Activated CD4-positive, alpha-beta T cell treated with anti-CD3 and anti-CD28 coated beads, Interleukin-2, amount 10 ng/mL, durations not matched to agents 7 days and 5 days (primary cell): ENCODE measurements at regions not wholly inside any gene's neighbourhood (a gene's known extent, or its start where the extent isn't known, plus 50 kb on each side); places are given as distances from the start of the nearest gene placed in this dataset.

ENCODE experiments used
- CTCF ChIA-PET: fragments of 350-600 bp; sonication (Branson Sonifier 250); formaldehyde crosslinking; loops from one replicate; lab custom pipeline; 2021; ENCODE audit warnings: antibody characterized with exemption; lab: Charles Lee
- POLR2A ChIA-PET: fragments of 350-600 bp; sonication (Branson Sonifier 250); formaldehyde crosslinking; loops from one replicate; lab custom pipeline; 2021; ENCODE audit warnings: antibody characterized with exemption; lab: Charles Lee
- DNase-seq: peaks from one replicate; pipeline ENCODE4 v3.0.0-alpha.2; 2020
- H3K27ac Mint-ChIP-seq: one replicate; pipeline ENCODE4 v1.8.0; 2021; ENCODE audit warnings: mild to moderate bottlenecking, moderate library complexity, mixed read lengths
- H3K27me3 Mint-ChIP-seq: one replicate; pipeline ENCODE4 v1.8.0; 2021; ENCODE audit warnings: mixed read lengths
- H3K36me3 Mint-ChIP-seq: one replicate; pipeline ENCODE4 v1.8.0; 2021; ENCODE audit warnings: low read depth, mixed read lengths
- H3K4me1 Mint-ChIP-seq: one replicate; pipeline ENCODE4 v1.8.0; 2021; ENCODE audit warnings: mixed read lengths
- H3K4me3 Mint-ChIP-seq: one replicate; pipeline ENCODE4 v1.8.0; 2021; ENCODE audit warnings: mild to moderate bottlenecking, moderate library complexity, mixed read lengths
- H3K9me3 Mint-ChIP-seq: one replicate; pipeline ENCODE4 v1.8.0; 2021; ENCODE audit warnings: mixed read lengths

DNA sequence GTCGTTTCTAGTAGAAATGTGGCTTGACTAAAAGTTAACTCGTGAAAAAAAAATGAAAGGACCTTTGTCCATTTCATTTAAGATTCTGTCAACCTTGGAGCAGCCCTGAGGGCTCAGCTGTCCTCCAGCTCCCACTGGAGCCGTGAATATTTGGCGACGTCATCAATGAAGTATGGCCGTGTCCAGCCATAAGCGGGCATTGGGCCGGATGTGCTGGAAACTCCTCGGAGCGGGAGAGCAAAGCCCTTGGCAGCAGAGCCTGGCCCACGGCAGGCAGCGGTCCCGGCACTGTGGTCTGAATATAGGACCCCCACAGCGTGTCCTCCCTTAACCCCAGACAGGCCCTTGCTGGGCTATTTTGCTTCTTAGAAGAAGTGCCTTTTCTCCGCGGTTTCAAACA, 50.0 kb downstream of the JAKMIP3 start:
- no peak for DNase-seq
- no peaks in the 10 kb centered on the region for H3K36me3 Mint-ChIP-seq
- ChIA-PET CTCF (no interaction called here), POLR2A (no interaction called here)
- H3K9me3 Mint-ChIP-seq = no peaks in the 10 kb centered on the region
- H3K4me1 Mint-ChIP-seq = no peaks in the 10 kb centered on the region
- no peak overlapping the region for H3K27ac Mint-ChIP-seq
- H3K27me3 Mint-ChIP-seq = no peaks in the 10 kb centered on the region
- H3K4me3 Mint-ChIP-seq = no peak overlapping the region

DNA sequence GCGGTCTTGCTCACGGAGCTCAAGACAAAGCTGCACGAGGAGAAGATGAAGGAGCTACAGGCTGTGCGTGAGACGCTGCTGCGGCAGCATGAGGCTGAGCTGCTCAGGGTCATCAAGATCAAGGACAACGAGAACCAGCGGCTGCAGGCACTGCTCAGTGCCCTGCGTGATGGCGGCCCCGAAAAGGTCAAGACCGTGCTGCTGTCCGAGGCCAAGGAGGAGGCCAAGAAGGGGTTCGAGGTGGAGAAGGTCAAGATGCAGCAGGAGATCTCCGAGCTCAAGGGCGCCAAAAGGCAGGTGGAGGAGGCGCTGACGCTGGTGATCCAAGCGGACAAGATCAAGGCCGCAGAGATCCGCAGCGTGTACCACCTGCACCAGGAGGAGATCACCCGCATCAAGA, 51.4 kb downstream of the JAKMIP3 start:
- Mint-ChIP-seq H3K4me3 (no peak overlapping the region), H3K36me3 (no peaks in the 10 kb centered on the region), H3K27me3 (no peaks in the 10 kb centered on the region), H3K27ac (no peak overlapping the region), H3K9me3 (no peaks in the 10 kb centered on the region), H3K4me1 (no peaks in the 10 kb centered on the region)
- ChIA-PET POLR2A (no interaction called here), CTCF (no interaction called here)
- no peak for DNase-seq

DNA sequence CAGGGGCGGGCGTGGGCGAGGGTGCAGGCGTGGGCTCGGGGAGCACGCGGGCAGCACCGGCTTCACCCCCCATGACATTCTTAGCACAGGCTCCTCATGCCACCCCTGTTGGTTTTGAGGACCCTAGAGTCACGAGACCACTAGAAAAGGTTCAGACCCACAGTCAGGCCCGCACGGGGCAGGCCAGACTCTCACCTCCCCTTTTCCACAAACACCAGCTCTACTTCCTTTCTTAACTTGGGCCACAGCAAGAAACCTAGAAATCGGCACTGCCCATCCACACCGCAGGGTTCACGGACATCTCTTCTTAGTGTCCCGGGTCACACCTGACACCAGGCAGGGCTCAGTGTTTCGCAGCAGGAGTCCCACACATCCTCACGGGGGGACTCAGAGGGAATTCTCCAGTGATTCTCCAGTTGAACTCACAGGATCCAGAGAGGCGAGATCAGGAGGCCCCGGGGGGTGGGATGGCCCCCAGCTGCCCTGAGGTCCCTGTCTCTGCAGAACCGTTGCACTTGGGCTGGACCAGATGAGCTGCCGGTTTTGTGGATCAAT, 52.0 kb downstream of the JAKMIP3 start:
- no peak for DNase-seq
- Mint-ChIP-seq H3K4me1 (no peaks in the 10 kb centered on the region), H3K36me3 (no peaks in the 10 kb centered on the region), H3K4me3 (no peak overlapping the region), H3K27ac (no peak overlapping the region), H3K9me3 (no peaks in the 10 kb centered on the region), H3K27me3 (no peaks in the 10 kb centered on the region)
- ChIA-PET CTCF (no interaction called here), POLR2A (no interaction called here)

DNA sequence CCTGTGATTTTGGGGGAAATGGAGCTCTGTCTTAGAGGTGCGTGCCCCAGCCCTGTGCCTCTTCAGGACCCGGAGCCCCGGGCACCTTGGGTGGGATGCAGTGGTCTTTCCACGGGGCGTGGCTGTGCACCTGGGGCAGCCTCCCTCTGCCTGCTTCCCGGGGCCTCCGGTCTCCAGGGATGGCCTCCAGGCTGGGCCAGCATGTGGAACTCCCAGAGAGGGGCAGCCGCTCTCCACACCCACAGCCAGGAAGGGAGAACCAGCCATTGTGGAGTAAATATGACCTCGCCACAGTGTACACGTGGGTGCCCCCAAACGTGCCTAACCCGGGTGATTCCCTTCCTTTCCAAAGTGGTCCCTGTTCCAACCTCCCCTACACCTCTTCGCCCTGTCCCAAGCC, 52.6 kb downstream of the JAKMIP3 start:
- Mint-ChIP-seq H3K27ac (no peak overlapping the region), H3K4me3 (no peak overlapping the region), H3K4me1 (no peaks in the 10 kb centered on the region), H3K9me3 (no peaks in the 10 kb centered on the region), H3K27me3 (no peaks in the 10 kb centered on the region), H3K36me3 (no peaks in the 10 kb centered on the region)
- no peak for DNase-seq
- ChIA-PET POLR2A (no interaction called here), CTCF (no interaction called here)

- no peaks in the 10 kb centered on the region for H3K36me3 Mint-ChIP-seq
- CTCF ChIA-PET = interaction anchor here (1.6 kb wide), 1 partner anchor 15 kb away, joined by 4 read pairs; no protein-coding TSS in a partner anchor
- POLR2A ChIA-PET = no interaction called here
- H3K9me3 Mint-ChIP-seq = no peaks in the 10 kb centered on the region
- H3K4me1 Mint-ChIP-seq = no peaks in the 10 kb centered on the region
- H3K4me3 Mint-ChIP-seq = no peak overlapping the region
- no peaks in the 10 kb centered on the region for H3K27me3 Mint-ChIP-seq
- no peak overlapping the region for H3K27ac Mint-ChIP-seq
- DNase-seq = no peak
Measured at GRCh38 chr10:132120200-132120599, 54.5 kb downstream of the JAKMIP3 start.

- POLR2A ChIA-PET = no interaction called here
- DNase-seq = no peak
- CTCF ChIA-PET = interaction anchor here (0.6 to 1.6 kb wide), 2 partner anchors 16 to 287 kb away, joined by 3 to 4 read pairs; no protein-coding TSS in a partner anchor
Measured at GRCh38 chr10:132120734-132121510, 55.2 kb downstream of the JAKMIP3 start.

DNA sequence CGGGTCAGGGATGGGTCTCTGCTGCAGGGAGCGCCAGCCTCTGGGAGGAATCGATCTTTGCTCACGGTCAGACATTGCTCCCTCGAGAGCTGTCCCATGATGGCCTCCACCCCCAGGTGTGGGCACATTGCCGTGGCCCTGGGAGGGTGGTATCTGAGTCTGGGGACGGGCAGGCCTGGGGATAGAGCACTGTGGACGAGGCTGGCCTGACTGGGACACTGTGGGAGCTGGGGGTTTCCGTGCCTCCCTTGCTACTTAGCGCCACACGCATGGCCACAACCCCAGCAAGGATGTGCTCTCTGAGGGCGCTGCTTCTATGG, 55.7 kb downstream of the JAKMIP3 start:
- ChIA-PET POLR2A (no interaction called here), CTCF (interaction anchor here (0.6 to 1.6 kb wide), 2 partner anchors 17 to 288 kb away, joined by 3 to 4 read pairs; no protein-coding TSS in a partner anchor)
- Mint-ChIP-seq H3K27ac (no peak overlapping the region), H3K4me3 (no peak overlapping the region), H3K4me1 (no peaks in the 10 kb centered on the region), H3K9me3 (no peaks in the 10 kb centered on the region), H3K36me3 (no peaks in the 10 kb centered on the region), H3K27me3 (peaks cover 2% of the 10 kb centered on the region)
- DNase-seq = no peak

More at GRCh38 chr10:132120734-132121510, 55.2 kb downstream of the JAKMIP3 start:
- Mint-ChIP-seq H3K27ac (no peak overlapping the region), H3K4me3 (no peak overlapping the region), H3K36me3 (no peaks in the 10 kb centered on the region), H3K27me3 (peaks cover 1% of the 10 kb centered on the region), H3K9me3 (no peaks in the 10 kb centered on the region), H3K4me1 (no peaks in the 10 kb centered on the region)

DNA sequence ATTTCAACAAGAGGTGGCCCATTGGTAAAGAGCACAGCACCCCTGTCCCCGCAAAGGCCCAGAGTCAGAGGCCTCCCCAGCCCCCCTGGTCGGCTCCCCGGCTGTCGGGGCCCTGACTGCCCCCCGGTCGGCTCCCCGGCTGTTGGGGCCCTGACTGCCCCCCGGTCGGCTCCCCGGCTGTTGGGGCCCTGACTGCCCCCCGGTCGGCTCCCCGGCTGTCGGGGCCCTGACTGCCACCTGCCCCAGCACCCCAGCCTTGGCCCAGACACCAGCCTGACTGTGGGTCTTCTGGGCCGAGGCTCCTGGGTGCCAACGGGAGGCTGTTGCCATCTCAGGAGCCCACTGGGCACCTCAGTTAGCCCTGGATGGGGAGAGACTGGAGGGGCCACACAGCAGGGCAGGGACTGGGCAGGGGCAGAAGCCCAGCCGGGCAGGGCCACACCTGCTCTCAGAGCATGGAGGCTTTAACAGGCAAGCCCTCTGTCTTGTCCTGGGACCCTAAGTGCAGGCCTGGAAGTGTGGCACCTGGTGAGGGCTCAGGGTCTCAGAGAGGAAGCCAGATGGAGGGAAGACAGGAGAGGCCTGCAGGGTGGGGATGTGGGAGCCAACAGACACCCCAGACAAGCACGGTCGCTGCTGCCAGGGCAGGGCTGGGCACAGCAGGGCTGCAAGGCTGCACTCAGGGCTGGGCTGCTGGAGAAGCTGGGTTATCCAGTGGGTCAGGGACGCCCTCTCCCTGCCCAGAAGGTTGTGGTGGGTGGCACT, 56.5 kb downstream of the JAKMIP3 start:
- Mint-ChIP-seq H3K4me1 (no peaks in the 10 kb centered on the region), H3K27ac (no peak overlapping the region), H3K36me3 (no peaks in the 10 kb centered on the region), H3K4me3 (no peak overlapping the region), H3K9me3 (no peaks in the 10 kb centered on the region), H3K27me3 (peaks cover 2% of the 10 kb centered on the region)
- CTCF ChIA-PET = interaction anchor here (0.5 to 1.6 kb wide), 2 partner anchors 18 to 1301 kb away, joined by 3 to 4 read pairs; no protein-coding TSS in a partner anchor
- no peak for DNase-seq
- POLR2A ChIA-PET = no interaction called here

DNA sequence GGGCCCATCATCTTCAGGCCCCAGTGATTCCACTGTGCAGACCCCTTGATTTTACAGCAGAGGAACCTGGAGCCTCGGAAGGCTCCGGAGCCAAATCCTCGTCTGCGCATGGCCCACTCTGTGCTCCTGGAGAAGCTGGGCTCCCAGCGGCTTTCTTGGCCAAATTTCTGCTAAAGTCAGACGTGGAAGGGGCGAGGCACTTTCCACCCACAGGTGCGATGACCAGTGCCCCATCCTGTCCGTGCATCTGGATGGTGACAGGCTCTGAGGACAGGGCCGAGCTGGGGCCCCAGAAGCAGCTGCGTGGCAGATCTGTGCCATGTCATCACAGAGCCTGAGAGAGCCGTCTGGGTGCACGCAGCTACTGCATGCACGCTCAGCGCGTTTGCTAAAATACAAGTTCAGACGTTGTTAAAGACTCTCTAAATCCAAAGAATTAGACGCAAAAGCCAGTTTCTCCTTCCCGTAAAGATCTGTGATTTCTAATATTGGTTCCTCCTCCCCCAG, 57.2 kb downstream of the JAKMIP3 start:
- H3K4me1 Mint-ChIP-seq = no peaks in the 10 kb centered on the region
- peaks cover 2% of the 10 kb centered on the region for H3K27me3 Mint-ChIP-seq
- ChIA-PET CTCF (interaction anchor here (0.5 kb wide), 1 partner anchor 1302 kb away, joined by 3 read pairs; no protein-coding TSS in a partner anchor), POLR2A (no interaction called here)
- H3K27ac Mint-ChIP-seq = no peak overlapping the region
- H3K36me3 Mint-ChIP-seq = no peaks in the 10 kb centered on the region
- DNase-seq = no peak
- H3K4me3 Mint-ChIP-seq = no peak overlapping the region
- no peaks in the 10 kb centered on the region for H3K9me3 Mint-ChIP-seq

DNA sequence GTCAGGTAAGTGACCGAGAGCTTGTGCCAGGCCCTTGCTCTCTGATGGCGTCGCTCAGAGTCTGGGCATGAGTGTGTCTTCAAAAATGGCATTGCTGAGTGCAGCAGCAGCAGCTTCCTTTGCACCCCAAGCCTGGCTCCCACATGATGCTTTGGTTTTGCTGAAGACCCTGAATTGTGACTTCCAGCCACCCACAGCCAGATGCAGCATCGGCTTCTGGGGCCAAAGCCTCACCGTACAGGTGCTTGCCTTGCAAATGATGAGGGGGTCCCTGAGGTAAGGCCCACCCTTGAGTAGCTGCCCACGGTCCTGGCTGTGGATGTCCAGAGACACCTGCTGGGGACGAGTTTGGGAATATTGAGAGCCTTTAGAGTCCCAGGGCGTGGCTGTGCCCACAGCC, 57.9 kb downstream of the JAKMIP3 start:
- no peaks in the 10 kb centered on the region for H3K36me3 Mint-ChIP-seq
- DNase-seq = no peak
- POLR2A ChIA-PET = no interaction called here
- H3K9me3 Mint-ChIP-seq = no peaks in the 10 kb centered on the region
- no peak overlapping the region for H3K27ac Mint-ChIP-seq
- H3K4me3 Mint-ChIP-seq = no peak overlapping the region
- CTCF ChIA-PET = no interaction called here
- no peaks in the 10 kb centered on the region for H3K4me1 Mint-ChIP-seq
- H3K27me3 Mint-ChIP-seq = peaks cover 2% of the 10 kb centered on the region

GRCh38 chr10:132124201-132124920, 58.6 kb downstream of the JAKMIP3 start:
- CTCF ChIA-PET = interaction anchor here (0.9 kb wide), 1 partner anchor 15 kb away, joined by 4 read pairs; no protein-coding TSS in a partner anchor
- no peaks in the 10 kb centered on the region for H3K9me3 Mint-ChIP-seq
- POLR2A ChIA-PET = no interaction called here
- H3K27ac Mint-ChIP-seq = no peak overlapping the region
- DNase-seq = no peak
- no peak overlapping the region for H3K4me3 Mint-ChIP-seq
- H3K36me3 Mint-ChIP-seq = no peaks in the 10 kb centered on the region
- no peaks in the 10 kb centered on the region for H3K4me1 Mint-ChIP-seq
- H3K27me3 Mint-ChIP-seq = peaks cover 2% of the 10 kb centered on the region

- DNase-seq = no peak
- no peak overlapping the region for H3K4me3 Mint-ChIP-seq
- no peaks in the 10 kb centered on the region for H3K9me3 Mint-ChIP-seq
- ChIA-PET POLR2A (no interaction called here), CTCF (interaction anchor here (0.6 kb wide), 1 partner anchor 220 kb away, joined by 3 read pairs; no protein-coding TSS in a partner anchor)
- H3K27ac Mint-ChIP-seq = no peak overlapping the region
- H3K4me1 Mint-ChIP-seq = no peaks in the 10 kb centered on the region
- H3K36me3 Mint-ChIP-seq = no peaks in the 10 kb centered on the region
- H3K27me3 Mint-ChIP-seq = peaks cover 4% of the 10 kb centered on the region
Measured at GRCh38 chr10:132129431-132129830, 57.3 kb upstream of the DPYSL4 start.
